Left ventricle myocardium inferior (tissue), 1 donor: ENCODE measurements at regions not wholly inside any gene's neighbourhood (a gene's known extent, or its start where the extent isn't known, plus 50 kb on each side); places are given as distances from the start of the nearest gene placed in this dataset.

Source experiments
- DNase-seq: peaks from one replicate; pipeline ENCODE4 v3.0.0-alpha.2; 2020
- H3K27ac ChIP-seq: fragments of 200-600 bp; replicated peaks from 2 replicates; pipeline ENCODE4 v1.8.0; 2021
- H3K27me3 ChIP-seq: fragments of 200-600 bp; 2 replicates; pipeline ENCODE4 v1.8.0; 2021; ENCODE audit warnings: low read depth
- H3K36me3 ChIP-seq: fragments of 200-600 bp; 2 replicates; pipeline ENCODE4 v1.8.0; 2021
- H3K4me1 ChIP-seq: fragments of 200-600 bp; 2 replicates; pipeline ENCODE4 v1.8.0; 2021
- H3K4me3 ChIP-seq: fragments of 200-600 bp; 2 replicates; pipeline ENCODE4 v1.8.0; 2021; ENCODE audit warnings: mild to moderate bottlenecking, moderate library complexity
- H3K9me3 ChIP-seq: fragments of 200-600 bp; replicated peaks from 2 replicates; pipeline ENCODE4 v1.8.0; 2021
- intact Hi-C: fragments of 100-400 bp; cut with micrococcal nuclease; formaldehyde crosslinking; loops from one replicate; pipeline ENCODE4 v1.11.0; 2022
- TF ChIP-seq, protein P1 (sequence below): fragments of 200-600 bp; IDR thresholded peaks from 2 replicates; pipeline ENCODE4 v1.8.0; 2021; ENCODE audit warnings: antibody characterized with exemption, mild to moderate bottlenecking, borderline replicate concordance
- donor health status: DM: no; HTN: yes; CAD: no; lungs with severe emphysema.

DNA sequence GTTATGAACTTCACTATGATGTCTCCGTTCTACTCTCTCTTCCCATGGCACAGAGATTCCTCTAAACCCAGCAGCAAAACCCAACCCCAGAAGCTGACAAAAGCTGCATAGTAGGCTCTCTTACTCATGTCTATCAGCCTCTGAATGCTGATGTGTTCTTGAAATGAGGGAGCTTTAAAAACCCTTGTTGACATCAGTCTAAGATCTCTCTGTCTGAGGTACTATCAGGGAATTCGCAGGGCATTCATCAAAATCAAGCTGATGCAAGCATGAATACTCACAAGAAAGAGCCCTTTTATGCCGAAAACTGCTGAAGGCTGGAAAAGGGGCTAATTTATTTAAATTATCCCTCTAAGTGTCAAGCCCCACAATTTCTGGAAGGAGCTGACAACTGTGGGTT lies 710.6 kb upstream of the FANCL start:
- Histone ChIP-seq H3K27ac (no peak overlapping the region), H3K27me3 (no peaks in the 10 kb centered on the region), H3K4me1 (peaks cover 8% of the 10 kb centered on the region), H3K9me3 (no peaks in the 10 kb centered on the region), H3K36me3 (no peaks in the 10 kb centered on the region), H3K4me3 (no peak overlapping the region)
- intact Hi-C loops: no loop called here
- TF ChIP-seq, protein P1, sequence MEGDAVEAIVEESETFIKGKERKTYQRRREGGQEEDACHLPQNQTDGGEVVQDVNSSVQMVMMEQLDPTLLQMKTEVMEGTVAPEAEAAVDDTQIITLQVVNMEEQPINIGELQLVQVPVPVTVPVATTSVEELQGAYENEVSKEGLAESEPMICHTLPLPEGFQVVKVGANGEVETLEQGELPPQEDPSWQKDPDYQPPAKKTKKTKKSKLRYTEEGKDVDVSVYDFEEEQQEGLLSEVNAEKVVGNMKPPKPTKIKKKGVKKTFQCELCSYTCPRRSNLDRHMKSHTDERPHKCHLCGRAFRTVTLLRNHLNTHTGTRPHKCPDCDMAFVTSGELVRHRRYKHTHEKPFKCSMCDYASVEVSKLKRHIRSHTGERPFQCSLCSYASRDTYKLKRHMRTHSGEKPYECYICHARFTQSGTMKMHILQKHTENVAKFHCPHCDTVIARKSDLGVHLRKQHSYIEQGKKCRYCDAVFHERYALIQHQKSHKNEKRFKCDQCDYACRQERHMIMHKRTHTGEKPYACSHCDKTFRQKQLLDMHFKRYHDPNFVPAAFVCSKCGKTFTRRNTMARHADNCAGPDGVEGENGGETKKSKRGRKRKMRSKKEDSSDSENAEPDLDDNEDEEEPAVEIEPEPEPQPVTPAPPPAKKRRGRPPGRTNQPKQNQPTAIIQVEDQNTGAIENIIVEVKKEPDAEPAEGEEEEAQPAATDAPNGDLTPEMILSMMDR: no peak
- no peak for DNase-seq

DNA sequence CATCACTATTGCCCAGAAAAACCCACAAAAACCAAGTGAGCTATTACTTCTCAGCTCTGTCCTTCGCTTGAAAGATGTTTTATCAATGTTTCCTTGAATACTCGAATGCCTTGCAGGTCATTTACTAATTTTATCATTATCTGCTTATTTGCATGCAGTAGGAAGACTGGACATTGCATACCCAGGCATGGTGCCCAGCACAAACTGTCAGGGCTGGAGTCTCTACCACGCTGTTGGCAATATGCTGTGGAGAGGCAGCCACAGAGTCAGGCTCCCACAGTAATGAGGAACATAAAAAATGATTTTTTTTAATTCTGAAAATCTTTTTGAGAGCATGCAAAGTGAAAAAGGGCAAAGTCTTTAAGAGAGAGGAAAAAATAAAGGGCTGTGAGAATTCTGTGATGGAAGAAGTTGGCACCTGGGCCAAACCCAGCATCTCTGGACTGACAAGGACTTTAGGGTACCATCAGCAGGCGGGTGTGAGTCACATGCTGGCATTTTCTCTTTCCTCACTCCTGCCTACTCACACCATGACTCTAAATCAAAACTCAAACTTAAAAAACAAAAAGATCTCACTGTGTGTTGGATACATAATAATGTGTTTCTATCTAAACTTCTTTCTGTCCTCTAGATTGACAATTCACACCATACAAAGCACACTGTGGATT lies 709.8 kb upstream of the FANCL start:
- Histone ChIP-seq H3K36me3 (no peaks in the 10 kb centered on the region), H3K27ac (peak overlapping the region; percentile 35), H3K9me3 (no peaks in the 10 kb centered on the region), H3K4me3 (no peak overlapping the region), H3K4me1 (peaks cover 8% of the 10 kb centered on the region), H3K27me3 (no peaks in the 10 kb centered on the region)
- TF ChIP-seq, protein P1: no peak
- intact Hi-C loops: no loop called here
- peak; percentile 53 for DNase-seq

DNA sequence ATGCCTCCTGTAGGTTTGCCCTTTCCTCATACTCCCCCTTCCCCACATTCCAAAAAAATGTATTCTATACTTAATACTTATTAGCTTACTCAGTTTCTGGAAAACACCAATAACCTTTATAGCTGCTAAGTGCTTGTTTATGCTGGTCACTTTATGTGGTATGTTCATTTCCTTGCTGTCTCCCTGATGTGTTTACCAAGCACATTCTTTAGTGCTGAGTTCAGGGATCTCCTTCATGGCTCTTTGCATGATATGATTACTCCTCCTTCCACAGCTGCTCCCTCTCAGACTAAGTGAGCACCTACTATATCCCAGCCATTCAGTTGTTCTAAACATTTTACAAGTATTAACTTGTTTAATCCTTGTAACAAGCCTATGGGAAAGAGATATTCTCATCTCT lies 698.3 kb upstream of the FANCL start:
- Histone ChIP-seq H3K4me3 (no peak overlapping the region), H3K27ac (no peak overlapping the region), H3K27me3 (no peaks in the 10 kb centered on the region), H3K9me3 (peaks cover 6% of the 10 kb centered on the region), H3K36me3 (no peaks in the 10 kb centered on the region), H3K4me1 (no peaks in the 10 kb centered on the region)
- intact Hi-C loops: no loop called here
- TF ChIP-seq, protein P1: no peak
- no peak for DNase-seq

DNA sequence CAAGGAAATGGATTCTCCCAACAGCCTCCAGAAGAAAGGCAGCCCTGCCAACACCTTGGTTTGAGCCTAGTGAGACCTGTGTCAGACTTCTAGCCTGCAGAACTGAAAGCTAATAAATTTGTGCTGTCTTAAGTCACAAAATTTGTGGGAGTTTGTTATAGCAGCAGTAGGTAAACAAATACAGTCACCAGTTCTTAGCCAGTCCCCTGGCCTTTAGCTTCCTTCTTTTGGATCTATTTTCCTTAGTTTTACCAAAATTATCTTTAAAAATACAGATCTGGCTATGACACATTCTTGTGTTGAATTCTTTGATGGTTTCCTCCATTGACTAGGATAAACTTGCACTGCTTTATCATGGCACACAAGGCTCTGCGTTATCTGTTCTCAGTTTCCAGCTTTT lies 697.9 kb upstream of the FANCL start:
- intact Hi-C loops: no loop called here
- Histone ChIP-seq H3K27ac (no peak overlapping the region), H3K4me3 (no peak overlapping the region), H3K27me3 (no peaks in the 10 kb centered on the region), H3K9me3 (peaks cover 6% of the 10 kb centered on the region), H3K4me1 (no peaks in the 10 kb centered on the region), H3K36me3 (no peaks in the 10 kb centered on the region)
- TF ChIP-seq, protein P1: no peak
- no peak for DNase-seq

DNA sequence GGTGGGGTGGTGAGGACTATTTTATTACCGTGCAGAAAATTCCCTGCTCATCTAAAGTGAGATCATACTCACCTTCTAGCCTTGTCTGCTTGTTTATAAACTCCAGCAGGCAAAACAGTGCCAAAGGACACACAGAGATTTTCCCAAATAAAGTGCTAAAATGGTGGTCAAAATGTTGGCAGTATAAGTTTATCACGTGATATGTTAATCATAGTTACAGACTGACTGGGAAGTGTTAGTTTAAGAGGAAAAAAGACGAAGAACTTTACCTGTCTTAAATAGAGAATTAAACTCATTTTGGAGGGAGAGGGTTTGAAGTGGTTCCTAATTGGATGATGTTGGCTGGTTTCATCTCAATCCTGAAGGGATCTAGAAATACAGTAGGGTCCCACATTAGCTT lies 691.7 kb upstream of the FANCL start:
- Histone ChIP-seq H3K9me3 (no peaks in the 10 kb centered on the region), H3K4me1 (no peaks in the 10 kb centered on the region), H3K27ac (no peak overlapping the region), H3K36me3 (no peaks in the 10 kb centered on the region), H3K27me3 (no peaks in the 10 kb centered on the region), H3K4me3 (no peak overlapping the region)
- intact Hi-C loops: no loop called here
- DNase-seq: no peak
- TF ChIP-seq, protein P1: no peak
